Left cardiac atrium (tissue), 4 donors: ENCODE measurements at regions not wholly inside any gene's neighbourhood (a gene's known extent, or its start where the extent isn't known, plus 50 kb on each side); places are given as distances from the start of the nearest gene placed in this dataset.
A peak's percentile ranks its signal among the peaks of the same experiment; 100 is the strongest.
"Not testable (repeated sequence)": the region's sequence is repeated elsewhere in the genome, so short reads cannot be mapped to it uniquely, and the experiment has no call there.

Source experiments
- ATAC-seq, 2 donors: fragments of 200-7000 bp; cut with Tn5 transposase; one replicate each; pipeline ENCODE4 v1.9.1; 2020; ENCODE audit warnings: mild to moderate bottlenecking in 2 of 2, moderate library complexity in 2 of 2
- DNase-seq: peaks from one replicate; pipeline ENCODE4 v3.0.0-alpha.2; 2020
- intact Hi-C, 2 donors: fragments of 100-400 bp; cut with DNase I; formaldehyde crosslinking; loops; one replicate each; pipeline versions ENCODE4 v1.14.1 to v1.15.1; 2022 to 2023
- donor health status: DM: no; HTN: yes; CAD: no.
- donor health status: DM: no; HTN: yes; CAD: no; lungs with severe emphysema.
- donor health status: DM: yes; HTN: yes; CAD: no.
- donor health status: Dilated cardiomyopathy.

DNA sequence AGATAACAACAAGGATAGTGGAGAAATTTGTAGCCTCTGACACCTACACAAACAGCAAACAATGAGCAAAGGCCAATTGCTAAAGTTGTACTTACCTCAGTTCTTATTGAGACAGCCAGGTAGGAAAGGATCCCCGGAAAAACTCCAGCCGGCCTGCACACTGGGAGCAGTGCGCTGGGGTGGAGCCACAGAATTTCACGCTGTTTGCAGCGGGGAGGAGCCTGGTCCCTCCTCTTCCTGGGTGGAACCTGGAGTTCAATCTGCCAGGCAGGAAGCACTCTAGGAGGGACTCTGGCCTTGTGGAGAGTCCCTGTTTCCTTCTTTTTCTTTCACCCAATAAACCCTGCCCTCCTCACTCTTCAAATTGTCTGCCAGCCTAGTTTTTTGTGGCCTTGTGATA, 382.6 kb upstream of the TGIF2LX start:
- ATAC-seq, intact Hi-C loops, DNase-seq: not testable (repeated sequence)

GRCh38 chrX:89557146-89557545, 364.6 kb upstream of the TGIF2LX start:
- ATAC-seq, intact Hi-C loops, DNase-seq: not testable (repeated sequence)

- DNase-seq, ATAC-seq, intact Hi-C loops: not testable (repeated sequence)
These were observed 359.6 kb upstream of the TGIF2LX start for GRCh38 chrX:89562079-89562478.

- DNase-seq, ATAC-seq, intact Hi-C loops: not testable (repeated sequence)
These were observed 358.6 kb upstream of the TGIF2LX start for GRCh38 chrX:89563107-89563506.

- DNase-seq, ATAC-seq, intact Hi-C loops: not testable (repeated sequence)
These were observed 353.9 kb upstream of the TGIF2LX start for GRCh38 chrX:89567787-89568186.

- ATAC-seq, DNase-seq, intact Hi-C loops: not testable (repeated sequence)
These were observed 339.8 kb upstream of the TGIF2LX start for GRCh38 chrX:89581868-89582267.

DNA sequence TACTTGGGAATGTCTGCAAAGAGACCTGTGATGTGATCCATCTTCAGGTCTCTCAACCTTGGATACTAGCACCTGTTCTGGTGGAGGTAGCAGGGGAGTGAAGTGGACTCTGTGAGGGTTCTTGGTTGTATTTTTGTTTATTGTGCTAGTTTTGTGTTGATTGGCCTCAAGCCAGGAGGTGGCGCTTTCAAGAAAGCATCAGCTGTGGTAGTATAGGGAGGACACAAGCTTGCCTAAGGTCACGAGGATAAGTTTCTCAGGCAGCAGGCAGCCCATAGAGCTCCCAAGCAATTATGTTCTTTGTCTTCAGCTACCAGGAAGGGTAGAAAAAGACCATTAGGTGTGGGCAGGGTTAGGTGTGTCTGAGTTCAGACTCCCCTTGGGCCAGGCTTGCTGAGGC, 289.9 kb upstream of the TGIF2LX start:
- ATAC-seq, DNase-seq, intact Hi-C loops: not testable (repeated sequence)

GRCh38 chrX:89635887-89636286, 285.8 kb upstream of the TGIF2LX start:
- ATAC-seq, intact Hi-C loops, DNase-seq: not testable (repeated sequence)

- DNase-seq, ATAC-seq, intact Hi-C loops: not testable (repeated sequence)
These were observed 263.0 kb upstream of the TGIF2LX start for GRCh38 chrX:89658662-89659061.

- ATAC-seq, DNase-seq, intact Hi-C loops: not testable (repeated sequence)
These were observed 215.2 kb upstream of the TGIF2LX start for GRCh38 chrX:89706481-89706880.

DNA sequence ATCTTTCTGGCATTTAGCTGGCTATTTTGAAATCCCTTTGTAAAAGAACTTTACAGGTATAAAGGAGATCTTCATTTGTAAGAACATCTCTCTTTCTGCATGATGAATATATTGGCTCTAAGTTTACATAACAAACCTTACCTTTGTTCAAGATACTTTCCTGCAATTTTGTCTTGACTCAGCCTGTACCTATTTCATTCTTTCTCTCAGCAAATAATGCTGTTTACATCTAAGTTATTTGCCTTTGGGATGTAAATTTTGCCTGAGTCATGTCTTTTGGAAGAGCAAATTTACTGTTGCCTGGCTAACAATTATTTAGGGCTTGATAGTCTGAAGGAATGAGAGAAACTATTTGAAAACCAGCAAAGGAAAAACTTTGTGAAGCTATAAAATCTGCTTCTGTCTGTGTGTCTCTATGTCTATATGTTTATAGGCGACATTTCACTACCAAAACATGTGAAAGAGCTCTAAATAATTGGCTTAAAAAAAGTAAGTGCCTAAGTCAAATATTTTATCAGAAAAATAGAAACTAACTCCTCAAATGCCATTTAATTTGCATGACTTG, 214.3 kb upstream of the TGIF2LX start:
- intact Hi-C loops, ATAC-seq, DNase-seq: not testable (repeated sequence)

- intact Hi-C loops, ATAC-seq, DNase-seq: not testable (repeated sequence)
These were observed 187.3 kb upstream of the TGIF2LX start for GRCh38 chrX:89734367-89734766.

DNA sequence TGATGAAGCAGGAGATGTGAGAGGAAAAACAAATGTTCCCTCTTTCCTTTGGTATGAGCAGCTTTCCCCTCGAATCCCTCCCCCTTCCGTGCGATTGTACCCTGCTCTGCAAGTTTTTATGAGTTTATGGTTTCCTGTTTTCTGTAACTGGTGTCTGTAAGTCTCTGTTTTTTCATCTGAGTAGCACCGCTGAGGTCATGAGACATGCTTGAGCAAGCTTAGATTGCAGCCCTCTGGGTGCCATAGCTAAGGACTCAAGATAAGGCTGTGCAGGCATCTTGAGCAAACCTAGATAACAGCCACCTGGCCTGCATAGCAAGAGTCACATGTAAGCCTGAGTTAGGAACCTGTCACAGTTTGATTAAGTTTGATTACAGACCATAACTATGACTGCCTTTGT, 165.2 kb upstream of the TGIF2LX start:
- ATAC-seq, DNase-seq, intact Hi-C loops: not testable (repeated sequence)

DNA sequence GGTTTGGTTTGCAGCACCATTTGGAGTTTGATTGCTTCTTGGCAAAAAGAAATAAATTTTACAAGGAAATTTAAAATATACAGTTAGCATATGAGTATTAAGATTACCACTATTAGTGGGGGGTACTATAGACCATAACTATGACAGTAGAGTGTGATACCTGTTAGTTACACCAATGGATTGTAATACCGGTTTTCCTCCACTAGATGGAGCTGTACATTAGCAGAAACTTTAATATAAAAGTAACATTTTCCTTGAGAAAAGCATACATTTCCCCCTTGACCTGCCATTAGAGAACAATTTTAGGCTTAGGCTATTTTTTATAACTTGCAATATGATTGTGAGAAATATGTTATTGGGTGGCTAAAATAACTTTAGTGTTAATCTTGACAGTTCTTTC, 163.9 kb upstream of the TGIF2LX start:
- DNase-seq, intact Hi-C loops, ATAC-seq: not testable (repeated sequence)

- intact Hi-C loops, DNase-seq, ATAC-seq: not testable (repeated sequence)
These were observed 162.5 kb upstream of the TGIF2LX start for GRCh38 chrX:89759076-89759685.

DNA sequence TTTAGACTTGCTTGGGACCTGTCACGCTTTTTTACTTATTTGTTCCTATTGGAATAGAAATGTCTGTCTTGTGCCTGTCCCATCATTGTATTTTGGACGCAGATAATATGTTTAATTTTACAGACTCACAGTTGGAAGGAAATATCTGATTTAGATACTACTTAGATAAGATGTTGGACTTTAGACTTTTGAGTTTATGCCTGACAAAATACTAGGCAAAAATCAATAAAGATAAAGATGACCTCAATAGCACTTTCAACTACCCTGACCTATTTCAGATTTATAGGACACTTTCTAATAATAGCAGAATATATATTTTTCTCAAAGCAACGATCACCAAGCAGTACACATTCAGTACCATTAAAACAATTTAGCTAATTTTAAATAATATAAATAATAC, 150.1 kb upstream of the TGIF2LX start:
- intact Hi-C loops, DNase-seq, ATAC-seq: not testable (repeated sequence)

DNA sequence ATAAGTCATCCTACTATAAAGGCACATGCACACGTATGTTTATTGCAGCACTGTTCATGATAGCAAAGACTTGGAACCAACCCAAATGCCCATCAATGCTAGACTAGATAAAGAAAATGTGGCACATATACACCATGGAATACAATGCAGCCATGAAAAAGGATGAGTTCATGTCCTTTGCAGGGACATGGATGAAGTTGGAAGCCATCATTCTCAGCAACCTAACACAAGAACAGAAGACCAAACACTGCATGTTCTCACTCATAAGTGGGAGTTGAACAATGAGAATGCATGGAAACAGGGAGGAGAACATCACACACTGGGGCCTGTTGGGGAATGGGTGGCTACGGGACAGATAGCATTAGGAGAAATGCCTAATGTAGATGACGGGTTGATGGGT, 110.3 kb upstream of the TGIF2LX start:
- DNase-seq, intact Hi-C loops, ATAC-seq: not testable (repeated sequence)

GRCh38 chrX:89839723-89840122, 82.0 kb upstream of the TGIF2LX start:
- intact Hi-C loops, ATAC-seq, DNase-seq: not testable (repeated sequence)

- ATAC-seq, intact Hi-C loops: not testable (repeated sequence)
- DNase-seq = peak; percentile 18
These were observed 50.0 kb upstream of the TGIF2LX start for GRCh38 chrX:89871662-89872061.
